Testis (tissue), 2 donors: ENCODE measurements at regions not wholly inside any gene's neighbourhood (a gene's known extent, or its start where the extent isn't known, plus 50 kb on each side); places are given as distances from the start of the nearest gene placed in this dataset.

ENCODE experiments used
- DNase-seq: peaks from one replicate; pipeline ENCODE4 v3.0.0-alpha.2; 2019
- H3K27ac ChIP-seq, 2 donors: fragments of 200-600 bp; sonication (generic); one replicate each; pipeline ENCODE4 v1.5.1; 2019
- H3K27me3 ChIP-seq: fragments of 200-600 bp; sonication (generic); one replicate; pipeline ENCODE4 v1.5.1; 2019
- H3K36me3 ChIP-seq: fragments of 200-600 bp; sonication (generic); one replicate; pipeline ENCODE4 v1.5.1; 2017; ENCODE audit warnings: low read depth; ENCODE audit errors: missing control alignments
- H3K4me1 ChIP-seq: fragments of 200-600 bp; sonication (generic); one replicate; pipeline ENCODE4 v1.5.1; 2019
- H3K4me3 ChIP-seq, 2 donors: fragments of 200-600 bp; sonication (generic); one replicate each; pipeline ENCODE4 v1.5.1; 2017 to 2019
- H3K9me3 ChIP-seq: fragments of 200-600 bp; sonication (generic); one replicate; pipeline ENCODE4 v1.5.1; 2017
- POLR2A ChIP-seq: fragments of 450-650 bp; IDR thresholded peaks from one replicate; pipeline ENCODE4 v1.6.1; 2017; ENCODE audit warnings: antibody characterized with exemption, mild to moderate bottlenecking, moderate library complexity
- WGBS, 2 donors: methylation state at CpG; one replicate each; pipeline ENCODE4 v1.1.5; 2018; 5-methylcytosine and 5-hydroxymethylcytosine counted together
- intact Hi-C: fragments of 100-400 bp; cut with DNase I; formaldehyde crosslinking; loops from one replicate; pipeline ENCODE4 v1.15.1; 2023; ENCODE audit warnings: low total_unique reads
- TF ChIP-seq, protein P1 (sequence below), 3 experiments: fragments of 450-650 bp in 2 of 3; fragments of 200-600 bp in 1 of 3; sonication (generic) in 1 of 3; IDR thresholded peaks; one replicate each; pipeline ENCODE4 v1.5.1; 2016 to 2019; ENCODE audit warnings: antibody characterized with exemption in 3 of 3, mild to moderate bottlenecking in 2 of 3, moderate library complexity in 1 of 3

DNA sequence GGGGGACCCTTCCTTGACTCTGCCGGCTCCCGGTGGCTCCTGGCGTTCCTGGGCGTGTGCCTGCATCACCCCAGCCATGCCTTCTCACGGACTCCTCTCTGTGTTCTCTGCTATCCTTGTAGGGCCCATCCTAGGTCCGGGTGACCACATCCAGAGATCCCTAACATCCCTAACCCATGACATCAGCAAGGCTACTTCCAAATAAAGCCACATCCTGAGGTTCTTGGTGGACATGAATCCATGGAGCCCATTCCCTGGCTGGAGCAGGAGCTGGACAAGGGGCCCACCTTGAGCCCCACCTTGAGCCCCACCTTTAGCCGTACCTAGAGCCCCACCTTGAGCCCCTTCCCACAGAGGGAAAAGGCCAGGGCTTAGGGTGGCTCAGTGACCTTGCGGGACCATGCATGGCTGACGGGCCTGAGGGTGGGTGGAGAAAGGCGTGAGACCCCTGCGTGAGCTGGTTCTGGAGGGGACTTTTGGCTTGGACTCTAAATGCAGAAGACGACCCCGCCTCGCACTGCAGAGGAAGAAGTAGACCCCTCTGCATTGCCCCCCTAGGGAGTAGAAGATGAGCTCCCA is 58.5 kb upstream of the INPP5A start:
- no peak for DNase-seq
- H3K36me3 ChIP-seq = no peaks in the 10 kb centered on the region
- intact Hi-C loops = no loop called here
- H3K9me3 ChIP-seq = no peaks in the 10 kb centered on the region
- H3K4me1 ChIP-seq = peaks cover 17% of the 10 kb centered on the region
- 94 to 95% methylated on average over 8 to 14 of the region's 14 CpGs for WGBS, 2 donors
- no peak overlapping the region for H3K4me3 ChIP-seq
- H3K27ac ChIP-seq = no peak overlapping the region
- TF ChIP-seq POLR2A = no peak
- TF ChIP-seq, protein P1, sequence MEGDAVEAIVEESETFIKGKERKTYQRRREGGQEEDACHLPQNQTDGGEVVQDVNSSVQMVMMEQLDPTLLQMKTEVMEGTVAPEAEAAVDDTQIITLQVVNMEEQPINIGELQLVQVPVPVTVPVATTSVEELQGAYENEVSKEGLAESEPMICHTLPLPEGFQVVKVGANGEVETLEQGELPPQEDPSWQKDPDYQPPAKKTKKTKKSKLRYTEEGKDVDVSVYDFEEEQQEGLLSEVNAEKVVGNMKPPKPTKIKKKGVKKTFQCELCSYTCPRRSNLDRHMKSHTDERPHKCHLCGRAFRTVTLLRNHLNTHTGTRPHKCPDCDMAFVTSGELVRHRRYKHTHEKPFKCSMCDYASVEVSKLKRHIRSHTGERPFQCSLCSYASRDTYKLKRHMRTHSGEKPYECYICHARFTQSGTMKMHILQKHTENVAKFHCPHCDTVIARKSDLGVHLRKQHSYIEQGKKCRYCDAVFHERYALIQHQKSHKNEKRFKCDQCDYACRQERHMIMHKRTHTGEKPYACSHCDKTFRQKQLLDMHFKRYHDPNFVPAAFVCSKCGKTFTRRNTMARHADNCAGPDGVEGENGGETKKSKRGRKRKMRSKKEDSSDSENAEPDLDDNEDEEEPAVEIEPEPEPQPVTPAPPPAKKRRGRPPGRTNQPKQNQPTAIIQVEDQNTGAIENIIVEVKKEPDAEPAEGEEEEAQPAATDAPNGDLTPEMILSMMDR (IDR thresholded peaks at IDR 0.05) = no peak
- no peaks in the 10 kb centered on the region for H3K27me3 ChIP-seq

DNA sequence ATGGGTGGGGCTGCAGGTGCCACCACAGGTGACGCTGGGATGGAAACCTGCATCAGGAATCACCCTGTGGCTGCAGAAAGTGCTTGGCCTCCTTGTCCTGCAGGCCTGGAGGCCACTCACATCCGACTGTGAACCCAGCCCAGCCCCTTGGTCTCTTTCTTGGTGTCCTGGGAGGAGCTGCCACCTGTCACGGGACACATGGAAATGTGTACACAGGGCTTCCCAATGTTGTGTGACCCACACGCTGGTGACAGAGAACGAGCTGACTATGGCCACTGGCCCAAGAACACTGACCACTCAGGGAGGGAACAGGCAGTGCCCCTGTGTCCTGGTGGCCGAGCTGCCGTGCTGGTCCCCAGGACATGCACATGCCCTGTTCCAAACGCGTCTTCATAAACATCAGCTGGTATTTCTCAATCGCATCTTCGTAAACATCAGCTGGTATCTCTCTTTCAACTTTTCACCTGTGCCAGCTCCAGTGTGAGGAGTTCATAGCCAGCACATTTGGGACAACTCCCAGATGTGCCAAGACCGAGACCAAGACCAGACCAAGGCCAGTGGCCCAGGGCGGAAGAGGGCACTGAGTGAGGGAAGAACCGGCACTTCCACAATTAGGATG is 57.9 kb upstream of the INPP5A start:
- DNase-seq = no peak
- intact Hi-C loops = no loop called here
- no peaks in the 10 kb centered on the region for H3K36me3 ChIP-seq
- H3K27ac ChIP-seq = no peak overlapping the region
- H3K4me1 ChIP-seq = peaks cover 17% of the 10 kb centered on the region
- no peak overlapping the region for H3K4me3 ChIP-seq
- no peak for TF ChIP-seq POLR2A
- no peaks in the 10 kb centered on the region for H3K27me3 ChIP-seq
- H3K9me3 ChIP-seq = no peaks in the 10 kb centered on the region
- 89 to 95% methylated on average over 10 to 14 of the region's 14 CpGs for WGBS, 2 donors

DNA sequence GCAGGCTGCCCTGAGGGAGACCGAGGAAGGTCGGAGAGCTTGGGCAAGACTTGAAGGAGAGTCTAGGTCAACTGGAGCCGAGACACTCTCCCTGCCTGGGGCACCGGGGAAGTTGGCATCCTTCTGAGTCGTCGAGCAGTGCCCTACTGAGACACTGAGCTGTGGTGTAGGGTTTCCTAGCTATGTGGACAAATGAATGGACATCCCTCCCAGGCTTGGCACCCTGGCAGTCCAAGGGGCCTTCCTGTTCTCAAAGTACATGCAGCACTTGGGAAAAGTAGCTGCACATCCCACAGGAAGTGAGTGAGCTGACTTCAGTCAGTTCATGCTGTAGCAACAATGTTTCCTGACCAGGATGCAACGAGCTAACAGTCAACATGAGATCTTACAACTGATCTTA is 57.2 kb upstream of the INPP5A start:
- no peak overlapping the region for H3K4me3 ChIP-seq
- intact Hi-C loops = no loop called here
- no peak for TF ChIP-seq POLR2A
- TF ChIP-seq, protein P1 (IDR thresholded peaks at IDR 0.05) = no peak
- H3K4me1 ChIP-seq = peaks cover 17% of the 10 kb centered on the region
- 84 to 97% methylated on average over 6 to 7 of the region's 7 CpGs for WGBS, 2 donors
- no peak for DNase-seq
- H3K27me3 ChIP-seq = no peaks in the 10 kb centered on the region
- no peaks in the 10 kb centered on the region for H3K36me3 ChIP-seq
- no peaks in the 10 kb centered on the region for H3K9me3 ChIP-seq
- no peak overlapping the region for H3K27ac ChIP-seq

DNA sequence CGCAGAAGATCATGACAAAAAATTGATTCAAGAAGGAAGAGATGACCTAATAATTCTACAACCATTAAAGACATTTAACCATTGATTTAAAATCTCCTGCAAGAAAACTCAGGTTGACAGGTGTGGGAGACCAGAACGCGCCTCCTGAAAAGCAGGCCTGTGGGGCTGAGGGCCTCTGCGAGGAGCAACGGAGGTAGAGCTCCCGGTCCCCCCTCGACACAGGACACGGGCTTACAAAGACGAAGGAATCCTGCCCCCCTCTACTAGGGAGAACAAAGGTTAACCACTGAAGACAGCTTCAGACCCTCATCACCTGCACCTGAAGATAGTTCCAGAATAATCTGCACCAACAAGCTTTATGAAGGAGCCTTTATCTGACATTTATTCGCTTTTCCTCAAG is 55.9 kb upstream of the INPP5A start:
- Histone ChIP-seq H3K9me3 (no peaks in the 10 kb centered on the region), H3K36me3 (no peaks in the 10 kb centered on the region), H3K27me3 (no peaks in the 10 kb centered on the region), H3K27ac (peak overlapping the region; percentile 75 to 81), H3K4me1 (peaks cover 17% of the 10 kb centered on the region), H3K4me3 (no peak overlapping the region)
- no peak for TF ChIP-seq POLR2A
- TF ChIP-seq, protein P1 (IDR thresholded peaks at IDR 0.05) = no peak
- DNase-seq = no peak
- 73 to 77% methylated on average over 10 of the region's 10 CpGs for WGBS, 2 donors
- intact Hi-C loops = no loop called here

DNA sequence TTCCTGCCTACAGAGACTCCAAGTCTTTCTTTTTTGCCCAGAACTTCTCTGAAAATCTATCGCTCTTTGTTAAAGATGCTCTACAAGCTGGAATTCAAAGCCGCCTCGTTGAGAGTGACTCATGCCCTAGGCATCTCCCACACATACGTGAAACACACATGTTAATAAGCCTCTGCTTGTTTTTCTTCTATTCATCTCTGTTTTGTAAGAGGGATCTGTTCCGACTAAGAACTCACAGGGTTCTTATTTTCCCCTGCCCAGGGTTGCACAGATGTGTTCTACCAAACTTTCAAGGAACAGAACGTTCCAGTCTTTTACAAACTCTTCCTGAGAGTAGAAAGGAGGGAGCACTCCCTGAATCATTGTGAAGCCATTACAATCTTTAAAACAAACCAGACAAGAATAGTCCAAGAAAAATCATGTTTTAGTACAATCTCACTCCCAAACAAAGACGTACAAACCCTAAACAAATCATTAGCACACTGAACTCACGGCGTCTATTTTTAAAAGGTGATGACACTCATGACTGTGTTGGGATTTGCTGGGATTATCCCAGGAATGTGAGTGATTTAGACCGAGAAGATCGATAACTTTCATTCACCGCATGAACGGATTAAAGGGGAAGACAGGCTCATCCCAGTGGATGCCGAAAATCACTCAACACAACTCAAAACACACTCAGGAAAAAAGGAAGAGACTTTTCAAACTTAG is 55.3 kb upstream of the INPP5A start:
- 49 to 54% methylated on average over 14 of the region's 14 CpGs for WGBS, 2 donors
- TF ChIP-seq, protein P1 (IDR thresholded peaks at IDR 0.05) = no peak
- TF ChIP-seq POLR2A = no peak
- Histone ChIP-seq H3K4me1 (peaks cover 15% of the 10 kb centered on the region), H3K27ac (peak overlapping the region; percentile 75 to 81), H3K36me3 (no peaks in the 10 kb centered on the region), H3K27me3 (no peaks in the 10 kb centered on the region), H3K9me3 (no peaks in the 10 kb centered on the region), H3K4me3 (no peak overlapping the region)
- intact Hi-C loops = no loop called here
- peak; percentile 50 for DNase-seq
